Hematopoietic multipotent progenitor cell treated with erythropoietin and hydrocortisone succinate and interleukin-3 and kit ligand, for 8 days (in vitro differentiated cells): ENCODE measurements at regions not wholly inside any gene's neighbourhood (a gene's known extent, or its start where the extent isn't known, plus 50 kb on each side); places are given as distances from the start of the nearest gene placed in this dataset.
"Not testable (repeated sequence)": the region's sequence is repeated elsewhere in the genome, so short reads cannot be mapped to it uniquely, and the experiment has no call there.

Source experiments
- DNase-seq: peaks from one replicate; pipeline ENCODE4 v3.0.0-alpha.2; 2015

DNA sequence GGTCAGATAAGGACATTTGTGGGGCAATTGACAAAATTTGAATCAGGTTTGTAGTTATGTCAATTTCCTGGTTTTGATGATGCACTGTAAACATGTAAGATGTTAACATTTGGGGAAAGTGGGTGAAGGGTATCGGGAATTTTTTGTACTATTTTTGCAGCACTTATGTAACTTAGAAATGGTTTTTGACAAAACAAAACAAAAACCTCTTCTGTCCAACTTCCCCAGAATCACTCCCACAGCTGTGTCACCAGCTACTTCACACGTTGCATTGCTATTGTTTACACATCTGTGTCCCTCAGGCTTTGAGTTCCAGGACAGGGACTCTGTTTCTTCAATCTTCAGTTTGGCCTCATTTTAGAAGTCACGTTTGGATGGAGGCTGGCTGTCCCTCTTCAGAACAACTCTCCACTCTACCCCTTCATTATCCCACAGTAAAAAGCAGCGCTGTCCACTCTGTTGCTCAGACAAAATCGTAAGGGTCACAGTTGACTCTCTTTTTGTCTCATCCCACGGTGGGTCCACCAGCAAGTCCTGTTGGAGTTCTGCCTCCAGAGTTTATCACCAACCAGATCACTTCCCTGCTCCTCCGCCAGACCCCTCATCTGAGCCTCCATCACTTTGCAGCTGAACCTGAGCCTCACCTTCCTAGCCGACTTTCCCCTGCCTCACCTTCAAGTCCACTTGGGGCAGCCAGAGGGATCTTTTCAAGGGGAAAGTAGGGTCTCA is 63.2 kb downstream of the NENF start:
- no peak for DNase-seq

DNA sequence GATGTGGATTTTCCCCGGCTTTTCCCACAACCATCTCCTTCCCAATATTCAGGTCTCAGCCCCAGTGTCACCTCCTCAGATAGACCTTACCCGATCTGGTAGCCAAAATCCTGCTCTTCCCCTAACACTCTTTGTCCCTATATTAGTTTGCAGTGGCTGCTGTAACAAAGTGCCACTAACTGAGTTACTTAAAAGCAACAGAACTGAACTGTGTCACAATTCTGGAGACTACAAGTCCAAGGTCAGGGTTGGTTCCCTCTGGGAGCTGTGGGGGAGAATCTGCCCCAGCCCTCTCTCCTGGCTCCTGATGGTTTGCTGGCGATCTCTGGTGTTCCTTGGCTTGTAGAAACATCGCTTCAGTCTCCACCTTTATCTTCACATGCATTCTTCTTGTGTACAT is 64.0 kb downstream of the NENF start:
- DNase-seq = no peak

DNA sequence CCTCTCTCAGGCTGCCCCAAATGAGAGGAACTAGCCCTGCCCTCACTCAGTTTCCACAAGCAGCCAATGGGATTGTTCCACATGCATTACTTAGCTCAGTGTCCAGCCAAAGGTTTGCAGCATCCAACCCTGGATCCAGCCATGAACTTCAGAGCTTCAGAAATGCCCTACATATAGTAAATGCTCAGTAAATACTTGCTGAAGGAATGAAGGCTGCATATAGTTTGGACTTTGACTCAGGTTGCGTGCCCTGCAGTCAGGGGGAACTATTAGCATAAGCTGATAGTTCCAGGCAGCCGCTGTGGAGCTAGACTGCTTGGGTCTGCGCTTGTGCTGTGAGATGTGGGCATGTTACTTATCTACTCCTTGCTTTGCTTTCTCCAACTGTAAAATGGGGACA is 64.8 kb downstream of the NENF start:
- no peak for DNase-seq

DNA sequence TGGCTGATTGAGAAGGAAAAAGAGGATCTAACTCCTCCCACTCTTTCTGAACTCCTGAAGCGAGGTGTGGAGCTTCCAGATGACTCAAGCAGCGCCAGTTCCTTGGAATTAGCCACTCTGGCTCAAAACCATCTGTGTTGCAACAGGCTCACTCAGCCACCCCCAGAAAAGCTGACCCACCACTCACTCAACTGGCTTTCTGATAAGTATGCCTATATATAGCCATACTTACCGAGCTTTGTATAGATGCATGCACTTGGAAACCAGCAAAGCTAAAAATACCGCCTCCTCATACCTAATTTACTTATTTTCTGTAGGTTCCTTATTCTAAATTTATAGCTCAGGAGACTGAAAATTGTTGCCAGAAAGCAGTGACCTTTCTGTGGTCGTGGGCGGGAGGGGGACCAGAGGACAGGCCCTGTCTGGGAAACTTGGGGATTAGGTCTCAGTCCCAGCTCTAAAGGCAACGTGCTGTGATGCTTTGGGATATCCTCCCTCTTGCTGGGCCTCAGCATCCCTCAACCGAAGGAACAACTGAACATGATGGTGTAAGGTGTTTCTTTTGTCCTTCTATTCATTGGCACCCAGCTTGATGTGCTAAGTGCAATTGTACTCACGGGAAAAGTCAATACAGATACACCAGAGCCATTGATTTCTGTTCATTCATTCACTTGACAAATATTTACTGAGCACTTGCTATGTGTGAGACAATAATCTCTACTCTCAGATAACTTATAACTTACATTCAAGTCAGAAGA is 65.7 kb downstream of the NENF start:
- DNase-seq = no peak

DNA sequence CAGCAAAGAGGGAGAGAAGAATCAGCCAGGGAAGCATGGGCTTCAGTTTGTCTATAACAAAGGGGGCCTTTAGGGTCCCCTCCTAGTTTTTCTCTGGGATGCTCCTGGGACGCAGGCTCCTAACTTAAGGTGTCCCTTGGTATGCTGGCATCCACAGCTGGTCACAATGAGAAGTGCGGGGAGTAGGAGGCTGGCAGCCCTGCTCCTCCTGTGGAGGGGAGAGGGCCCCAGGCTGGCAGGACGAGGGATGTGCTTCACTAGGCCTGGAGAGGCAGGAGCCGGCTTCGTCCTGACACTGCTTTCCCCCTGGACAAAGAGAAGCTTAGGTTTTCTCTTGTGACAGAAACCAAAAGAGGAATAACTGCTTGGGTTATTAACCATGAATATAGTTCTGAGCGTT is 67.6 kb downstream of the NENF start:
- DNase-seq = no peak

DNA sequence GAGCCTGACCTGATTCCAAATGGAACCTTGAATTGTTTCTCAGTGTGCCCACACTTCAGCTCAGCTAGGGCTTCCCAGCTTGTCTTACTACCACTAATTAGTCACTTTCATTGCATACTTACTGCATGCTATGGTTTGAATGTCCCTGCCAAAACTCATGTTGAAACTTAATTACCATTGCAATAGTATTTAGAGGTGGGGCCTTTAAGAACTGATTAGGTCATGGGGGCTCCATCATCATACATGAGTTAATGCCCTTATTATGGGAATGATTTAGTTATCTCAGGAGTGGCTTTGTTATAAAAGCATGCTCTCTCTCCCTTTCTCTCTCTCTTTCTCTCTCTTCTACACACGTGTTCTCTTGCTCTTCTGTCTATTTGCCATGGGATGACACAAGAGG is 68.3 kb downstream of the NENF start:
- DNase-seq = no peak

DNA sequence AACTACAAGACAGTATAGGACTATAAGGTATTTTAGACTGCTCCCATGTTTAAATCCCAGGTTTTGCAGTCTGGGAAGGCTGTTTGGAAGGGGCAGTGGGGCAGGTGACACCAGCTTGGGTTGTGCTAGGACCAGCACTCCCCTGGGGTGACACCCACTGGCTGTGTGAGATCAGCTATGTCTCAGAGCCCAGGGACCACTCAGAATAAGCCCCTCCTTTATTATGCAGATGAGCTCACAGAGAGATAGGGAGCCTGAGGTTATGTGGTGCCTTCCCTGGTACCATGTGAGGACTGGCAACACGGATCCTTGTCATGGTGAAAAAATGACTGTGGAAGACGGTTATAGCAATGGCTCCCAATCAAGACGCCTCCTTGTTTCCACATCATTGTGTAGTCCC is 71.0 kb downstream of the NENF start:
- no peak for DNase-seq

DNA sequence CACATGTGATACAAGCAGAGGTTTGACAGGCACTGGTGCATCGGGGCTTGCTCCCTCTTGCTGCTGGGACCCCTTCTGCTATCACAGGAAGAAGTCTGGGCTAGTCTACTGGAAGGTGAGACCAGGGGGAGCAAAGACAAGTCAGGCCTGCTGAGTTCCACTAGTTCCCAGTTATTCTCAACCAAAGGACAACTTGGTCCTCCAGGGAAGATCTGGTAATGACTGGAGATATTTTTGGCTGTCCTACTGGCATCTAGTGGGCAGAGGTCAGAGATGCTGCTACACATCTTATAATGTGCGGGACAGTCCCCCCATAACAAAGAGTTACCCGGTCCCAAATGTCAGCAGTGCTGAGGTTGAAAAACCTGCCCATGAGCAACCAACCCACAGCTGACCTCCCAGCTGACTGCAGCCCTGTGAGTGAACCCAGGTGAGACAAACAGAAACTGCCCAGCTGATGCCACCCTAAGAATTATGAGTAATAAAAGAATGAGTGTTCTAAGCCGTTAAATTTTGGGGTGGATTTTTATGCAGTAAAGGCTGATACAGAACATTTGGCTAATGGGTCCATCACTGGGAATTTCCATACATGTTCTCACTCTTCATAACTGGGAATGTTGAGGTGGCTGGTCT is 71.6 kb downstream of the NENF start:
- DNase-seq = no peak

DNA sequence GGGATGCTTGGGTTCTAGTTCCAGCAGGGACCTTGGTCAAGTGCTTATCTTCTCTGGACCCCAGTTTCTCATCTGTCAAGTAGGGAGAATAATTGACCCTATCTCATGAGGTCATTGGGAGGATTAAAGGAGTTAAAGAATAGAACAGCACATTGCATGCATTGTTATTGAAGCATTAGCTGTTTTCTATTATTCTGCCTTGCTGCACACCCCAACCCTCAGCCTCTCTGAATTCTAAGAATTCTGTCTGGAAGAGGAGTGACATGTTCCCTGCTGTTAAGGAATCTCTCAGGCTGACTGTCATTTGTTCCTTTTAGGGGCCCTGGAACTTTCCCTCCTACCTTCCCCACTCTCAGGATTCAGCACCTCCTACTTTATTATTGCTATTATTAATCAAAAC is 73.9 kb downstream of the NENF start:
- no peak for DNase-seq

DNA sequence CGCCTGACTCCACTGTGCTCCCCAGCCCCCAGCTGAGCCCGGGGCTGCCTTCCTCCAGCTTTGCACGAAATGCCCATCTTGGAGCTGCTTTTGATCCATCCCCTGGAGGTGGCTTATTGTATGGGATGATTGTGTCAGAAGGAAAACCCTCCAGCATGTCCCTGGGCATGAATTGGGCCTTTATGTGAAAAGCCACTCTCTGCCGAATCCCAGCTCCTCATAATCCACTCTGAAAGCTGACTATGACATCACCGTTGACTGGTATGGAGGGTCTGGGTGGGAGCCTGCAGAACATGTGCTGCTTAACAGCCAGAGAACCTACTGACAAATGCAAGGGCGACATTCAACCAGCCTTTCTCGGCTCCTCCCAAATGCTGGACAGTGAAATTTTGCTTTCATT is 74.6 kb downstream of the NENF start:
- DNase-seq = no peak

DNA sequence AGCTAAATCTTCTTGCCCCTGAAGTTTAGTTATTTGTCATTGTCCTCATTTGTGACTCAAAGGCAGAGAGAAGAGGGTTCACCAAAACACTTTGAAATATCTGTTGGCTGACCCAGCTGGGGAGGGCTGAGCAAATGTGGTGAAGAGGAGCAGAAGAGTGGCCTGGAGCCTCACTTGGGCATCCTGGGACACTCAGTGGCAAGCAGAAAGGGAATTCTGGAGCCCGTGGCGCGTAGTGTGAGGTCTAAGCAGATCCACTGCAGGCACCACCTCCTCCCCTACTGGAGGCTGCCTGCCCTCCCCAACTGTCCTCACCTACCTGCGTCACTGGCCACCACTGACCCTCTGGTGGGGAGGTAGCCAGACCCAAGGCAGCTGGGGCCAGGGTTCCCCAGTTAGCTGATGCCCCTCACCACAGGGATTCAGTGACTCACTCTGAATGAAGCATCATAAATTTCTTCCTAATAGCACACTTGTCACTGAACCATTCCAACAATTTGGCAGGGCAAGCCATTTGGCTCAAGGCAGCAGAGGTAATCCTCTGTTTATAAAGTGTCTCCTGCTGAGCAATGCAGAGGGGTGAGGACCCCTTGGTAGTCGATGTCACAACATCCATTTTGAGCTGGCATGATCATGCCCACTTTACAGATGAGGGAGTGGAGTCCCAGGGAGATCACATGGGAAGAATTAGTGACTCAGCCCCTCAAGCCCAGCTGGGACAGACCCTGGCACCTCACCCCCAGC is 80.3 kb downstream of the NENF start:
- DNase-seq = no peak

DNA sequence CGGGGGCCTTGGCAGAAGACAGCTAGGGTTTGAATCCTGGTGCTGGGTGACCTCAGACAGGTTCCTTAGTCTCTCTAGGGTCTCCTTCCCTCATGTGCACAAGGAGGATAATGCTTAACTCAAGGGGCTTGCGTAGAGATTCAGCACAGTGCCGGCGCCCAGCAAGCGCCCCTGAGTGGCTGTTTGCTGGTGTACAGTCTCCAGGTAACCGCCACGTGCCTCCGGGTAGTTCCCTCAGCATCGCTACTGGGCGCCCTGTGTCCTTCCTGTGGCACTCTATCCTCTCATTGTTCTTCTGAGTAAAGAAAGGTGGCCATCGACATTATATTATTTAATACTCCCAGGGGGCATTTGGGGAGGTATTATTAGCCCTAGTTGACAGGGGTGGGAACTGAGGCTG is 80.9 kb downstream of the NENF start:
- DNase-seq = no peak

DNA sequence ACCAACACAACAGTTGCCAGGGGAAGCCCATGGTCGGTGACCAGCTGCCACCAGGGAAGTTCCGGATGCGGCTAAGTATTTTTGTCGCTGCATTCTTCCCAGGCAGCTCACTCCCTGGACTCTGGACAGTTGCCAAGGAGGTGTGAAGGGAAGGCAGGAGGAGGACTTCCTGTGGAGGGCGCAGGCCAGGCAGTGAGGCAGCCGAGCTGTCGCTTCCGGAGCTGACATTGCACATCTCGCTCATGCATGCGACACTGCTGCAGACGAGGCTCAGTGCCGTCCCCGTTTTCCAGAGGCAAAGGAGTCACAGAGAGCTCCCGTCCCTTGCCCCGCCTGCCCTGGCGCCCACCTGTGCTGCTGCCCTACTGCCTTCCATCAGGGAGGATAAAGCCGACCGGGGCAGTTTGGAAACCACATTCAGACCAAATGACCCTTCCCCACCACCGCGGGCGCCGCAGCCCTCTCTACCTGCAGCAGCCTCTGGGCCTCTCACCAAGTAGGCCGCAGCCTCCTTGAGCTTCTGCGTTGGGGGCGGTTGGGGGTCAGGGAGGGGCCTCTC is 81.4 kb downstream of the NENF start:
- peak; percentile 14 for DNase-seq

DNA sequence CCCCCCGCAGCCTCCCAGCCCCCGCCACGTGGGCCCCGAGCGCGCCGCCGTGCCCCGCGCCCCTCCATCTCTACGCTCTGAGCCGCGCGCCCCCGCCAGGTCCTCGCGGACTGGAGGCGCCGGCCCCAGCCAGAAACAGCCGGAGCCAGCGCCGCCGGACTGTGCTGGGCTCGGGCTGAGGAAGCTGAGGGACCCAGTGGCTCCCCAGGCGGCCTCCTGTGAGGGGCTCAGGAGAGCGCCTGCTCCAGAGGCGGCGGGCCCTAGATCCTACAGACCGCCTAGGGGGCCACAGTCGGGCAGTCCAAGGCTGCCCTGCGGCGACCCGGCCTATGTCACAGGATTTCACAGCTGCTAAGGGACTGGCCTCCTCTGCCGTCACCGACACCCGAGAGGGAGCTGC is 82.1 kb downstream of the NENF start:
- no peak for DNase-seq

DNA sequence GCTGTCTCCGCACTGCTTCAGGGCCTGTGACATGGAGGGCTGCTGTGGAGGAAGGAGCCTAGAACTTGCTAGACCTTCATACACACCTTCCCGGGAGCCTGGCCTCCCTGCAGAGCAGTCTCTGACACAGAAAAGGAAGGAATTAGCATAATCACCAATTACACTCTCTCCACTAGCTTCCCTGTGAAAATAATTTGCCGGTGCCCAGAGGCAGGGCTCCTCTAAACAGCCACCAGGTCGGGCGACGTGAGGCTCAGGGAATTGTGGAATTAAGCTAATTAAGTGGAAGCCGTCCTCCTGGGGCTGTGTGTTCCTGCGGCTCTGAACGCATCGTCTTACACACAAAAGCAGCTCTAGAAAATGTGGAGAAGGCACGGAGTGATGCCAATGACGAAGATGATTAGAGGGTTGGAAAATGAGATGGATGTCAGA is 82.6 kb downstream of the NENF start:
- DNase-seq = no peak

DNA sequence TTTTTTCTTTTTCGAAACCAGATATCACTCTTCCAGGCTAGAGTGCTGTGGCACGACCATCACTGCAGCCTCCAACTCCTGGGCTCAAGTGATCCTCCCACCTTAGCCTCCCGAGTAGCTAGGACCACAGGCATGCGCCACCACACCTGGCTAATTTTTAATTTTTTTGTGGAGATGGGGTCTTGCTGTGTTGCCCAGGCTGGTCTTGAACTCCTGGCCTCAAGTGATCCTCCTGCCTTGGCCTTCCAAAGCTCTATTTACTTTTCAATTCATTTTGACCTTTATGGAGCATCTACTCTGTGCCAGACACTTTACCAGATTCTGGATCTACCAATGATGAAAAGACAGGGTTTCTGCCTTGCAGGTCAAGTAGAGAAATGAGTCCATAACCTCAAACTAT is 83.3 kb downstream of the NENF start:
- not testable (repeated sequence) for DNase-seq

DNA sequence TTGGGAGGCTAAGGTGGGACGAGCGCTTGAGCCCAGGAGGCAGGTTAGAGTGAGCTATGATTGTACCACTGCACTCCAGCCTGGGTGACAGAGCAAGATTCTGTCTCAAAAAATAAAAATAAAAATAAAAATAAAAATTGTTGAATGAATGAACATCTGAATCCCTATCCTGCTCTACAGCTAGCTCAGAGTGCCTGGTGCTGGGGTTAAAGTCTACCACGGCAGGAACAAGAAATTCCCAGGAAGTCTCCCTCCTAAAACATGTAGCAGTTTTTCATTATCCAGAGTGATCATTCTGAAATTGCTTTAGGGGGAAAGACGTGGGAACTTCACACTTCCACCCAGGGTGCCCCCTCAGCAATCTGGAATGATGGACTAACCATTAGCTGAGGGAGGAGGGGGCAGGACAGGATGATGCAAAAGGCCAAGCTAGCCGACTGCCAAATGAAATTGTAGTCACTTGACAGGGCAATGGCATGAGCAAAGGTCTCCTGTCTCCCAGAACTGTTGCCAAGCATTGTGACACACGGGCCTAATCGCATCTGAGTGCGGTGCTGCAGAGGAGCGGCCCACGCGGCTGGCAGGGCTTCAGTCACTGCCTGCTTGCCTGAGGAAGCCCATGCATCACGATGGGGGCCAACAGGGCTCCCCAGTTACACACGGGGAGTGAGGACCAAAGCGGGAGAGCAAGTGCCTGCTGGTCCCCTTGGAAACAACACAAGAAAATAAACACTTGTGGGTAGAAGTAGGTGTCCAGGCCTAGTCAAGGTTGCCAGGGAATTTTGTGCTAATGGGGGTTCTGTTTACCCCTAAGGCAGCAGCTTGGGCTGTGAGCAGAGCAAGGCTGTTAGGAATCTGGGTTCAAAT is 85.7 kb downstream of the NENF start:
- no peak for DNase-seq

DNA sequence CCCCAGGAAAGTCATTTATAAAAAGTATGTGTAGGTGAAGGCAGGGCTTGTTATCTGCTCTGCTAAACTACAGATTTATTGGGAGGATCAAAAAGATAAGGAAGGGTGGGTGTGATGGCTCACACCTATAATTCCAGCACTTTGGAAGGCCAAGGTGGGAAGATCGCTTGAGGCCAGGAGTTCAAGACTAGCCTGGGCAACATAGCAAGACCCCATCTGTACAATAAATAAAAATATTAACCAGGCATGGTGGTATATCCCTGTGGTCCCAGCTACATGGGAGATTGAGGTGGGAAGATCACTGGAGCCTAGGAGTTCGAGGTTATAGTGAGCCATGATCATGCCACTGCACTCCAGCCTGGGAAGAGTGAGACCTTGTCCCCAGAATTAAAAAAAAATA is 86.4 kb downstream of the NENF start:
- DNase-seq = no peak

DNA sequence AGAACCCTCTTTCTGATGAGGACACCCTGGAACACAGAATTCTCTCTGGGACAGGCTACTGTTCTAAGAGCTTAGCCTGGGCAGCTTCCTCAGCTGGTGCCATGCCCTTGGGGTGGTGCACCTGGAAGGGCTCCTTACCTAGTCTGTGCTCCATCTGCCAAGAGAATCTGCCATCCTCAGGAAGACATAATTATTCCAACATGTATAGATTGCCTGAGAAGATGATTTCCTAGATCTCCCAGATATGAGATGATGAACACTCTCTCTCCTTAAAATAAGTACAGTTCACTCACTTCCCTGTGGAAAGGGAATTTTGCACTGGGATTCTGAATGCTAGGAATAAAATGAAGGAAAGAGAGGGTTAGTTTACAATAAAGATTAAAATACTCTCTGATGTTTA is 87.6 kb downstream of the NENF start:
- no peak for DNase-seq

DNA sequence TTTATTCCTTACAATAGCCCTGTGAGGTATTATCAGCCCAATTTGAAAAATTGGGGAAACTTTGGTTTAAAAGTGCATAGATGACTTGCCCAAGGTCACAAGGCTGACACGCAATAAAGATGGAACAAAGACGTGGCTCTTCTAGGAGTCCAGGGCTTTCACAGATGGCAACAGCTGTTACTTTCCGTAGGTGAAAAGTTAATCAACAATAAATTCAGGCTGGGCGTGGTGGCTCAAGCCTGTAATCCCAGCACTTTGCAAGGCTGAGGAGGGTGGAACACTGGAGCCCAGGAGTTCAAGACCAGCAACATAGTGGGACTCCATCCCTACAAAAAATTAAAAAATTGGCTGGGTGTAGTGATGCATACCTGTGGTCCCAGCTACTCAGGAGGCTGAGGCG is 87.8 kb upstream of the ATF3 start:
- DNase-seq = no peak

DNA sequence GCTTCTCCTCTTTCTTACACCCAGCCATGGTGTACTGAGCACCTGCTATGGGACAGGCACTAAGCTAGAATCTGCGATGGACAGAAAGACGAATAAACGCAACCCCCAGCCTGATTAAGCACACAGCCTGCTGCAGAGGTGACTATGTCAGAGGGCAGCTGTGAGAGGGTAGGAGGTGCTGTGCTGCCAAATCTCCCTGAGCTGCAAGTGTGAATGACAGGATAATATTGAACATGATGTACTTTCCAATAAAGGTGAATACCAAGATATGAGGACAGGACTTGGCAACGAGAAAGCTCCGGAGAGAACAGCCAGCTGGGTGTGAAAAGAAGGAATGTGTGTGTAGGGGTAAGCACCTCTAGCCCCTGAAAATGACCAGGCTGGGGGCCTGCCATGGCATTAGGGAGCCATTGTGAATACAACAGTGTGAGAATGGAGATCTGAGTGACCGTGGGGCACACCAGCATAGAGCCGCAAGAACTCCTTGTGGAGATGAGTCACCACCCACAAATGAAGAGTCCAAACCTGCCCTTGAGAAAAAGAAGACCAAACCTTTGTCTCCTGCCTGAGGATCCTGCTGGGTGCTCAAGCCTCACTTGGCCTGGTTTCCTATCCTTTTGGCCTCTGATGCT is 83.0 kb upstream of the ATF3 start:
- no peak for DNase-seq

DNA sequence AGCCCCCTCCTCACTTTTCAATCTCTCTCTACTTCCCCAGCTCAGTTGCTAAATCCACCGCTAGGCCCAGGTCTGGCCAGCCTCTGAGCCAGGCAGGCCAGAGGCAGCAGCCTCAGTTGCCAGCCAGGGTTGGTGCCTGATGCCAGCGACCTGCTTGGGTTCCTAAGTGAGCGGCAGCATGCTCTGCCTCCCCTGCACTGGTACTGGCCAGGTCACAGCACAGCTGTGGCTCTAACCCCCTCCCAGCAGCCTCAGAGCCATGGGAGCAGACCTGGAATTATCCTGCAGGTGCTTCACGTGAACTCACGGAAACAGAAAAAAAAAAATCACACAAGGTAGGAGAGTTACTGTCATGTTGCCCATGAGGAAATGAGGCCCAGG is 82.5 kb upstream of the ATF3 start:
- DNase-seq = no peak
